GM19397 (cell line): ENCODE measurements at regions not wholly inside any gene's neighbourhood (a gene's known extent, or its start where the extent isn't known, plus 50 kb on each side); places are given as distances from the start of the nearest gene placed in this dataset.
"Not testable (repeated sequence)": the region's sequence is repeated elsewhere in the genome, so short reads cannot be mapped to it uniquely, and the experiment has no call there.

ENCODE experiments used
- ATAC-seq: cut with Tn5 transposase; IDR thresholded peaks from one replicate; pipeline ENCODE4 v1.9.1; 2021; ENCODE audit warnings: mild to moderate bottlenecking, moderate library complexity; ENCODE audit not compliant: unreplicated experiment

- no peak for ATAC-seq
These were observed 342.2 kb upstream of the GALNT5 start for GRCh38 chr2:156915332-156915731.

GRCh38 chr2:156918410-156918809, 339.1 kb upstream of the GALNT5 start:
- ATAC-seq = no peak

- ATAC-seq = no peak
These were observed 327.1 kb upstream of the GALNT5 start for GRCh38 chr2:156930423-156930822.

- no peak for ATAC-seq
These were observed 323.8 kb upstream of the GALNT5 start for GRCh38 chr2:156933645-156934225.

- no peak for ATAC-seq
These were observed 321.9 kb upstream of the GALNT5 start for GRCh38 chr2:156935616-156936015.

GRCh38 chr2:156937430-156937829, 320.1 kb upstream of the GALNT5 start:
- no peak for ATAC-seq

GRCh38 chr2:156944871-156945270, 312.6 kb upstream of the GALNT5 start:
- ATAC-seq = no peak

- no peak for ATAC-seq
These were observed 310.2 kb upstream of the GALNT5 start for GRCh38 chr2:156947261-156947660.

- no peak for ATAC-seq
These were observed 301.8 kb upstream of the GALNT5 start for GRCh38 chr2:156955701-156956100.

- ATAC-seq = no peak
These were observed 301.3 kb upstream of the GALNT5 start for GRCh38 chr2:156956161-156956560.

- ATAC-seq = no peak
These were observed 299.1 kb upstream of the GALNT5 start for GRCh38 chr2:156958374-156958773.

GRCh38 chr2:156959481-156959880, 298.0 kb upstream of the GALNT5 start:
- no peak for ATAC-seq

- ATAC-seq = no peak
These were observed 274.9 kb upstream of the GALNT5 start for GRCh38 chr2:156982615-156983014.

GRCh38 chr2:156986339-156986988, 271.0 kb upstream of the GALNT5 start:
- ATAC-seq = no peak

GRCh38 chr2:156999661-157000060, 257.8 kb upstream of the GALNT5 start:
- ATAC-seq = no peak

GRCh38 chr2:157004789-157005188, 252.7 kb upstream of the GALNT5 start:
- no peak for ATAC-seq

- ATAC-seq = no peak
These were observed 242.4 kb upstream of the GALNT5 start for GRCh38 chr2:157015015-157015575.

- not testable (repeated sequence) for ATAC-seq
These were observed 234.2 kb upstream of the GALNT5 start for GRCh38 chr2:157023264-157023663.

- no peak for ATAC-seq
These were observed 233.4 kb upstream of the GALNT5 start for GRCh38 chr2:157024129-157024528.

- no peak for ATAC-seq
These were observed 225.5 kb upstream of the GALNT5 start for GRCh38 chr2:157032017-157032416.

GRCh38 chr2:157036726-157037125, 220.8 kb upstream of the GALNT5 start:
- no peak for ATAC-seq

GRCh38 chr2:157043786-157044185, 213.7 kb upstream of the GALNT5 start:
- no peak for ATAC-seq

GRCh38 chr2:157046396-157046795, 211.1 kb upstream of the GALNT5 start:
- ATAC-seq = no peak
